Lower leg skin (tissue), 4 donors: ENCODE measurements at regions not wholly inside any gene's neighbourhood (a gene's known extent, or its start where the extent isn't known, plus 50 kb on each side); places are given as distances from the start of the nearest gene placed in this dataset.

Experiments
- DNase-seq, 2 donors: peaks; one replicate each; pipeline ENCODE4 v3.0.0-alpha.2; 2019; ENCODE audit warnings: low spot score in 2 of 2
- H3K4me3 ChIP-seq: fragments of 200-600 bp; sonication (generic); 2 replicates; pipeline ENCODE4 v1.5.1; 2017; ENCODE audit warnings: mild to moderate bottlenecking, low read depth; ENCODE audit not compliant: poor library complexity, severe bottlenecking
- CTCF ChIP-seq, 3 donors: fragments of 450-650 bp; IDR thresholded peaks; one replicate each; pipeline ENCODE4 v1.5.1; 2016; ENCODE audit warnings: antibody characterized with exemption in 3 of 3, mild to moderate bottlenecking in 3 of 3, moderate library complexity in 2 of 3
- POLR2A ChIP-seq, 2 donors: fragments of 450-650 bp; IDR thresholded peaks; one replicate each; pipeline ENCODE4 v1.6.1; 2016 to 2017; ENCODE audit warnings: antibody characterized with exemption in 2 of 2, mild to moderate bottlenecking in 1 of 2, moderate library complexity in 1 of 2
- whole genome bisulfite sequencing, 2 donors: methylation state at CpG; one replicate each; pipeline ENCODE4 v1.1.5; 2018; 5-methylcytosine and 5-hydroxymethylcytosine counted together
- intact Hi-C: fragments of 100-400 bp; cut with DNase I; formaldehyde crosslinking; loops from one replicate; pipeline ENCODE4 v1.15.0; 2023; ENCODE audit warnings: low total_unique reads

- DNase-seq, result peak in 1 of 2 donors; percentile 28
- peak overlapping the region; percentile 1 for H3K4me3 ChIP-seq
- 1 to 2% methylated on average over 26 of the region's 26 CpGs for WGBS, 2 donors
- intact Hi-C loops, result no loop called here
- TF ChIP-seq CTCF (IDR thresholded peaks at IDR 0.05), result no peak
- TF ChIP-seq POLR2A (IDR thresholded peaks at IDR 0.05), result no peak
These were observed 169.9 kb downstream of the CTTN start for GRCh38 chr11:70568035-70568813.

GRCh38 chr11:70568814-70569617 is 170.7 kb downstream of the CTTN start:
- TF ChIP-seq CTCF (IDR thresholded peaks at IDR 0.05) (no peak), POLR2A (IDR thresholded peaks at IDR 0.05) (no peak)
- WGBS, 2 donors, result 84 to 85% methylated on average over 30 of the region's 30 CpGs
- no peak overlapping the region for H3K4me3 ChIP-seq
- no peak for DNase-seq
- intact Hi-C loops, result no loop called here

- no peak for TF ChIP-seq CTCF (IDR thresholded peaks at IDR 0.05)
- TF ChIP-seq POLR2A (IDR thresholded peaks at IDR 0.05), result no peak
- no peak overlapping the region for H3K4me3 ChIP-seq
- intact Hi-C loops, result no loop called here
- WGBS, 2 donors, result 88 to 90% methylated on average over 8 of the region's 8 CpGs
- DNase-seq, result no peak
These were observed 171.2 kb downstream of the CTTN start for GRCh38 chr11:70569618-70569890.

- DNase-seq, result no peak
- 91% methylated on average over 19 of the region's 19 CpGs for WGBS, 2 donors
- intact Hi-C loops, result no loop called here
- H3K4me3 ChIP-seq, result no peak overlapping the region
- TF ChIP-seq POLR2A (IDR thresholded peaks at IDR 0.05) (no peak), CTCF (IDR thresholded peaks at IDR 0.05) (no peak)
These were observed 171.8 kb downstream of the CTTN start for GRCh38 chr11:70569996-70570692.

- DNase-seq, result no peak
- intact Hi-C loops, result no loop called here
- WGBS, 2 donors, result 70 to 78% methylated on average over 11 of the region's 11 CpGs
- no peak overlapping the region for H3K4me3 ChIP-seq
- TF ChIP-seq POLR2A (IDR thresholded peaks at IDR 0.05), result no peak
- no peak for TF ChIP-seq CTCF (IDR thresholded peaks at IDR 0.05)
These were observed 172.5 kb downstream of the CTTN start for GRCh38 chr11:70570693-70571395.
